KMS-11 (cell line): ENCODE measurements at regions not wholly inside any gene's neighbourhood (a gene's known extent, or its start where the extent isn't known, plus 50 kb on each side); places are given as distances from the start of the nearest gene placed in this dataset.

Experiments
- H2AFZ ChIP-seq: fragments of 200-600 bp; sonication (generic); 2 replicates; pipeline ENCODE4 v1.6.1; 2016; ENCODE audit warnings: antibody characterized with exemption, mixed run types, low read depth
- H3K27ac ChIP-seq: fragments of 200-600 bp; sonication (generic); 2 replicates; pipeline ENCODE4 v1.6.1; 2016; ENCODE audit warnings: mild to moderate bottlenecking, mixed run types
- H3K27me3 ChIP-seq: fragments of 200-600 bp; sonication (generic); 2 replicates; pipeline ENCODE4 v1.6.1; 2017; ENCODE audit warnings: mild to moderate bottlenecking, low read depth, mixed run types, moderate library complexity; ENCODE audit not compliant: insufficient read depth
- H3K36me3 ChIP-seq: fragments of 200-600 bp; sonication (generic); 2 replicates; pipeline ENCODE4 v1.6.1; 2017; ENCODE audit warnings: mild to moderate bottlenecking, mixed run types; ENCODE audit not compliant: insufficient read depth
- H3K4me1 ChIP-seq: fragments of 200-600 bp; sonication (generic); 2 replicates; pipeline ENCODE4 v1.6.1; 2016; ENCODE audit warnings: mild to moderate bottlenecking, low read depth, mixed run types; ENCODE audit not compliant: poor library complexity, severe bottlenecking
- H3K4me2 ChIP-seq: fragments of 200-600 bp; sonication (generic); 2 replicates; pipeline ENCODE4 v1.7.0; 2016; ENCODE audit warnings: mild to moderate bottlenecking, mixed run types
- H3K4me3 ChIP-seq: fragments of 200-600 bp; sonication (generic); IDR thresholded peaks from 2 replicates; pipeline ENCODE4 v1.6.1; 2017; ENCODE audit warnings: low read depth, low read length, mixed read lengths; ENCODE audit not compliant: insufficient read depth
- H3K79me2 ChIP-seq: fragments of 200-600 bp; sonication (generic); 2 replicates; pipeline ENCODE4 v1.6.1; 2016; ENCODE audit warnings: low read depth, mixed run types; ENCODE audit not compliant: insufficient read depth
- H3K9ac ChIP-seq: fragments of 200-600 bp; sonication (generic); 2 replicates; pipeline ENCODE4 v1.6.1; 2016; ENCODE audit warnings: mild to moderate bottlenecking, mixed run types
- H4K20me1 ChIP-seq: fragments of 200-600 bp; sonication (generic); 2 replicates; pipeline ENCODE4 v1.6.1; 2016; ENCODE audit warnings: mild to moderate bottlenecking, mixed run types; ENCODE audit not compliant: insufficient read depth
- CTCF ChIP-seq: fragments of 200-600 bp; sonication (generic); conservative IDR thresholded peaks from 2 replicates; pipeline ENCODE4 v1.6.1; 2017; ENCODE audit warnings: low read depth, mild to moderate bottlenecking, antibody characterized with exemption, low read length, moderate library complexity, mixed read lengths

GRCh38 chr10:10497245-10497644 lies 520.4 kb upstream of the CELF2 start:
- no peak overlapping the region for H3K27ac ChIP-seq
- no peaks in the 10 kb centered on the region for H3K79me2 ChIP-seq
- H2AFZ ChIP-seq = no peak overlapping the region
- H3K4me1 ChIP-seq = no peaks in the 10 kb centered on the region
- H3K4me2 ChIP-seq = no peak overlapping the region
- 0 out of 2 replicates have a peak, but pooled peaks have one; percentile 26 for TF ChIP-seq CTCF
- no peak overlapping the region for H3K4me3 ChIP-seq
- no peaks in the 10 kb centered on the region for H3K27me3 ChIP-seq
- no peaks in the 10 kb centered on the region for H4K20me1 ChIP-seq
- no peaks in the 10 kb centered on the region for H3K36me3 ChIP-seq
- H3K9ac ChIP-seq = no peak overlapping the region

- no peak for TF ChIP-seq CTCF
- Histone ChIP-seq H3K27me3 (no peaks in the 10 kb centered on the region), H3K9ac (no peak overlapping the region), H3K4me1 (no peaks in the 10 kb centered on the region), H3K4me2 (no peak overlapping the region), H3K4me3 (no peak overlapping the region), H2AFZ (no peak overlapping the region), H4K20me1 (no peaks in the 10 kb centered on the region), H3K36me3 (no peaks in the 10 kb centered on the region), H3K27ac (no peak overlapping the region), H3K79me2 (no peaks in the 10 kb centered on the region)
Measured at GRCh38 chr10:10498781-10499180, 518.9 kb upstream of the CELF2 start.

- Histone ChIP-seq H3K79me2 (no peaks in the 10 kb centered on the region), H3K4me3 (no peak overlapping the region), H3K27ac (no peak overlapping the region), H4K20me1 (no peaks in the 10 kb centered on the region), H3K36me3 (no peaks in the 10 kb centered on the region), H3K9ac (no peak overlapping the region), H3K4me2 (no peak overlapping the region), H2AFZ (no peak overlapping the region), H3K27me3 (no peaks in the 10 kb centered on the region), H3K4me1 (no peaks in the 10 kb centered on the region)
- no peak for TF ChIP-seq CTCF
Measured at GRCh38 chr10:10499839-10500238, 517.8 kb upstream of the CELF2 start.

- H3K9ac ChIP-seq = no peak overlapping the region
- H4K20me1 ChIP-seq = no peaks in the 10 kb centered on the region
- H3K27ac ChIP-seq = no peak overlapping the region
- H3K4me2 ChIP-seq = no peak overlapping the region
- no peaks in the 10 kb centered on the region for H3K36me3 ChIP-seq
- H3K4me3 ChIP-seq = no peak overlapping the region
- H3K4me1 ChIP-seq = no peaks in the 10 kb centered on the region
- H3K27me3 ChIP-seq = no peaks in the 10 kb centered on the region
- TF ChIP-seq CTCF = no peak
- H3K79me2 ChIP-seq = no peaks in the 10 kb centered on the region
- H2AFZ ChIP-seq = no peak overlapping the region
Measured at GRCh38 chr10:10500937-10501336, 516.7 kb upstream of the CELF2 start.
